ENCODE measurements at regions not wholly inside any gene's neighbourhood (a gene's known extent, or its start where the extent isn't known, plus 50 kb on each side); places are given as distances from the start of the nearest gene placed in this dataset.

DNA sequence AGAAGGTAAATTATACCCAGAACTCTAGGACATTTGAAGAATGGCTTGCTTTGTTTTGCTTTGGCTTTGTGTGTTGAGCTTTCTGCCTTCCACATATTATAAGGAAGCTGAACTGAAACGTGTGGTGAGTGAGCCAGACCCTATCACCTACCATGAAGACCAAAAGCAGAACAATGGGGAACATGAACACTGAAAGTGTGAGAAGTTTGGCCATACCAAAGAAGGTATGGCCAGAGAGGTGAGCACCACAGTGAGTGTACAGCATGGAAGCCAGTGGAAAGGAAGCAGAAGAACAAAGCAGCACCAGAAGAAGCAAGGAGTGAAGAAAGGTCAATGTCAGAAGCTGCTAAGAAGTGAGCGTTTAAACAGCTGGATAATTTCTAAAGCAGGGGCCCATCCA, 59.7 kb upstream of the CCDC71L start:
- TF ChIP-seq POLR2A (IDR thresholded peaks at IDR 0.05) (no peak), POLR2AphosphoS5 (IDR thresholded peaks at IDR 0.05) (no peak), EP300 (IDR thresholded peaks at IDR 0.05) (no peak)
- TF ChIP-seq, protein P1, sequence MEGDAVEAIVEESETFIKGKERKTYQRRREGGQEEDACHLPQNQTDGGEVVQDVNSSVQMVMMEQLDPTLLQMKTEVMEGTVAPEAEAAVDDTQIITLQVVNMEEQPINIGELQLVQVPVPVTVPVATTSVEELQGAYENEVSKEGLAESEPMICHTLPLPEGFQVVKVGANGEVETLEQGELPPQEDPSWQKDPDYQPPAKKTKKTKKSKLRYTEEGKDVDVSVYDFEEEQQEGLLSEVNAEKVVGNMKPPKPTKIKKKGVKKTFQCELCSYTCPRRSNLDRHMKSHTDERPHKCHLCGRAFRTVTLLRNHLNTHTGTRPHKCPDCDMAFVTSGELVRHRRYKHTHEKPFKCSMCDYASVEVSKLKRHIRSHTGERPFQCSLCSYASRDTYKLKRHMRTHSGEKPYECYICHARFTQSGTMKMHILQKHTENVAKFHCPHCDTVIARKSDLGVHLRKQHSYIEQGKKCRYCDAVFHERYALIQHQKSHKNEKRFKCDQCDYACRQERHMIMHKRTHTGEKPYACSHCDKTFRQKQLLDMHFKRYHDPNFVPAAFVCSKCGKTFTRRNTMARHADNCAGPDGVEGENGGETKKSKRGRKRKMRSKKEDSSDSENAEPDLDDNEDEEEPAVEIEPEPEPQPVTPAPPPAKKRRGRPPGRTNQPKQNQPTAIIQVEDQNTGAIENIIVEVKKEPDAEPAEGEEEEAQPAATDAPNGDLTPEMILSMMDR (IDR thresholded peaks at IDR 0.05) = no peak
- Histone ChIP-seq H3K36me3 (no peaks in the 10 kb centered on the region), H3K27me3 (no peaks in the 10 kb centered on the region), H3K4me3 (no peak overlapping the region), H3K4me1 (peaks cover 0 to 19% (median 13%) of the 10 kb centered on the region in 4 donors), H3K27ac (no peak overlapping the region), H3K9me3 (no peaks in the 10 kb centered on the region)
- no peak for DNase-seq
- 50 to 70% (median 59%) methylated on average over 2 of the region's 2 CpGs for WGBS, 5 donors
- intact Hi-C loops (cut with DNase I; ENCODE audit: low total_unique reads) = no loop called here

DNA sequence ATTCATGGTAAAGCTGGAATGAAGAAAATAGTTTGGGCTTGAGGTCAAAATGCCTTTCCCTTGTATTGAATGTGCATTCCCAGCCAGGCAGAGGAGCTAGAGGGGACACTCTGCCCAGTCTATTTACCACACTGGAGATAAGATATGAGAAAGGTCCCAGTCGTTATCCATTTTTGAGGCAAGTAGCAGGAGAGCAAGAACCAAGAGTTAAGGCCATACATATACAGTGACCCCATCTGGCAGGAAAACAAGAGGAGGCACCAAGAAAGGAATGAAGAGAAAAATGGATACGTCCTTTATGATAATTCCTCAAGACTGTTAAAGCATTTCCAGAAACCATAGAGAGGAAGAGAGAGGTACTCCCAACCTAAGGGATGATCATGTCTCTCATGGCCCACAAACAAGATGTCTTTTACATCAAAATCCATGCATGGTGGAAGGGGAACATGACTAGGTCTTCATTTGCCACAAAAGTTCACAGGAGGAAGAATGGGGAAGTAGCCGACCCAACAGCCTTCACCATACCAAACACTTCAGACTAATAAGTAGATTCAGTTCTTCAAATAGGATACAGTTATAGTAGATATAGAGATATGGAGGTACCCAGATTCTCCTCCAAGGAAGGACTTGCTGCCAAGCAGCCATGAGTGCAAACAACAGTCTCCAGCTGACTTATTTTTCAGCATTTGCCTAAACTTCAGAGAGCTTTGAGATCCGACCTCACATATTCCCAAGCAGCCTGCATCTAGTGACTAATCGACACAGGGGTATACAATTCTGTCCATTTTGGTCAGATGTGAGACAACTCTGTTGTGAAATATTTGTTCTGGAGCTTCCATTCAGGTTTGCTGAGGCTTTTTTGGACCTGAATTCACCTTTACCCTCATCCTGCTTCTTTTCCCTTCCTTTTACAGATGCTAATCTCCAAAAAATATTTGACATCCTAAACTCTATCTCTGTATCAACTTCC, 61.1 kb upstream of the CCDC71L start:
- intact Hi-C loops (cut with DNase I; ENCODE audit: low total_unique reads) = no loop called here
- Histone ChIP-seq H3K4me1 (peaks cover 0 to 18% (median 13%) of the 10 kb centered on the region in 4 donors), H3K4me3 (no peak overlapping the region), H3K36me3 (no peaks in the 10 kb centered on the region), H3K27me3 (no peaks in the 10 kb centered on the region), H3K27ac (no peak overlapping the region), H3K9me3 (no peaks in the 10 kb centered on the region)
- whole genome bisulfite sequencing, 5 donors = 79 to 86% (median 83%) methylated on average over 5 of the region's 5 CpGs
- TF ChIP-seq POLR2A (IDR thresholded peaks at IDR 0.05) = no peak
- TF ChIP-seq POLR2AphosphoS5 (IDR thresholded peaks at IDR 0.05) = no peak
- no peak for TF ChIP-seq EP300 (IDR thresholded peaks at IDR 0.05)
- TF ChIP-seq, protein P1 (IDR thresholded peaks at IDR 0.05) = no peak
- DNase-seq = no peak

DNA sequence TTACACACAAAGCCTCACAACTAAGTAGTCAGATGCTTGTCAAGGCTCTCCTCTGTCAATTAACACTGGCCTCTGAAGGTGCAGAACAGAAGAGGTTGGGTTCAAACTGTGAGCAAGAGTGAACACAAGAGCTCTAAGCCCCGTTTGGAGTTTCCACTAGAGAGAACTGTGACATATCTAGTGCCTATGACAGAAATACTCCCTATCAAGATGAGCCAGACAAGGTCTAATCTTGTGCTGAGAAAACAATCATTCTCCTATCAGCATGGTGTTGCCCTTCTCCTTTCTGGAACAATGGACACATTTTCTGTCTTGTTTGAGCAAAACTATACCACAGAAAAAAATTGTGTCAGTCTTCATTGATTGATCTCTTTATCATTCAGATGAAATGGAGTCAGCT, 62.4 kb upstream of the CCDC71L start:
- no peak overlapping the region for H3K4me3 ChIP-seq
- intact Hi-C loops (cut with DNase I; ENCODE audit: low total_unique reads) = no loop called here
- DNase-seq = no peak
- WGBS, 5 donors = 11 to 30% (median 24%) methylated on average over 1 of the region's 1 CpG
- no peak overlapping the region for H3K27ac ChIP-seq
- H3K27me3 ChIP-seq = no peaks in the 10 kb centered on the region
- H3K4me1 ChIP-seq = peaks cover 0 to 6% (median 3%) of the 10 kb centered on the region in 4 donors
- no peaks in the 10 kb centered on the region for H3K36me3 ChIP-seq
- TF ChIP-seq, protein P1 (IDR thresholded peaks at IDR 0.05) = no peak
- TF ChIP-seq POLR2AphosphoS5 (IDR thresholded peaks at IDR 0.05) (no peak), EP300 (IDR thresholded peaks at IDR 0.05) (no peak), POLR2A (IDR thresholded peaks at IDR 0.05) (no peak)
- H3K9me3 ChIP-seq = no peaks in the 10 kb centered on the region

DNA sequence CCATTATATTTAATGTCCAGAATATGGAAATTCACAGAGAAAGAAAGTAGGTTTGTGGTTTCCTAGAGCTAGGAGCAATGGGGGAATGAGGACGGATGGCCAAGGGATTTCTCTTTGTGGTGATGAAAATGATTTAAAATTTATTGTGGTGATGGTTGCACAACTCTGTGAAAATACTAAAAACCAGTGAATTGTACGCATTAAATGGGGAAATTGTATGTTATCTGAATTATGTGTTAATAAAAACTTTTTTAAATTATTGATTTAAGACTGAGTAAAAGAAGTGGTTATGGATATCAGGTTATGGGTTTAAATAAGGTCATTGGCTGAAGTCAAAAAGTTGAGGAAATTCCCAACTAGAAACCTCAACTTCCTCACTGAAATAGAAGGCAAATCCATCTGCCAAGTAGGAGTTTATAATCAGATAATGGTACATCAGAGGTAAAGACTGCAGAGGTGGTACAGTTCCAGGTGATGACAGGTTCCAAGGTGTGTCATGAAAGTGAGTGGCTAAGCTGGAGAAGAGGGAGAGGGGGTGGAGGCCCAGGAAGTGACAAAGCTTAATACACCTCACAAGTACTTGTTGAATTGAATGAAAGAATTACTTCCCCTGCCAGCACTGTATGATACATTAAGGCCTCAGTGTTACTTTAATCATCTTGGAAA, 68.9 kb upstream of the CCDC71L start:
- H3K27me3 ChIP-seq = no peaks in the 10 kb centered on the region
- H3K27ac ChIP-seq = no peak overlapping the region
- no peak for DNase-seq
- no peak overlapping the region for H3K4me3 ChIP-seq
- H3K36me3 ChIP-seq = no peaks in the 10 kb centered on the region
- no peaks in the 10 kb centered on the region for H3K9me3 ChIP-seq
- peaks cover 0 to 18% (median 9%) of the 10 kb centered on the region in 4 donors for H3K4me1 ChIP-seq
- no peak for TF ChIP-seq EP300 (IDR thresholded peaks at IDR 0.05)
- TF ChIP-seq, protein P1 (IDR thresholded peaks at IDR 0.05) = no peak
- TF ChIP-seq POLR2A (IDR thresholded peaks at IDR 0.05) = no peak
- no peak for TF ChIP-seq POLR2AphosphoS5 (IDR thresholded peaks at IDR 0.05)
- intact Hi-C loops (cut with DNase I; ENCODE audit: low total_unique reads) = loop anchor here (10.0 kb wide), 1 partner anchor 555 kb away; no protein-coding TSS in a partner anchor
- WGBS, 5 donors = 74 to 91% (median 88%) methylated on average over 2 of the region's 2 CpGs
